ENCODE measurements at regions not wholly inside any gene's neighbourhood (a gene's known extent, or its start where the extent isn't known, plus 50 kb on each side); places are given as distances from the start of the nearest gene placed in this dataset.

DNA sequence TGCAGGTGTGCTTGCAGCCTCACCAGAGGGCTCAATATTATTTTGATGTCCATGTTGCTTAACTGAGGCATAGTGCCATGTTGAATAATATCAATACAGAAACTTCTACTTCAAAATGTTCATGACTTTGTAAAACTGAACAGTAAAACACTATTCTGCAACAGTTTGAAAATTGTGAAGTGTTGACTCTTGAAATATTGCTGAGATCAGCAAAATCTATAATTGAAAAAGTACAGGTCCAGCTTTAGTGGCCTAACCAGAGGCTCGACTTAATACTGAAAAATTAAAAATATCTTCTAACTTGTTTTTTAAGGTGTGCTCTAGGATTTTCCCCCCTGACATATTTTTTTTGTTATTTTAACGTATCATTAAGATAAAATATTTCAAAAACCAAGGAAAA, 1460.7 kb downstream of the EFNB2 start:
- TF ChIP-seq EZH2 (IDR thresholded peaks at IDR 0.05; ENCODE audit: low read depth, unreplicated experiment) (no peak), EZH2phosphoT487 (IDR thresholded peaks at IDR 0.05; ENCODE audit: unreplicated experiment) (no peak), POLR2AphosphoS5 (IDR thresholded peaks at IDR 0.05; ENCODE audit: low read depth) (no peak), CREB1 (CRISPR knock-in tag; IDR thresholded peaks at IDR 0.05; ENCODE audit: low read depth) (no peak), JUNB (IDR thresholded peaks at IDR 0.05; ENCODE audit: unreplicated experiment) (no peak), ZNF114 (CRISPR knock-in tag; IDR thresholded peaks at IDR 0.05) (no peak), ZNF331 (CRISPR knock-in tag; IDR thresholded peaks at IDR 0.05; ENCODE audit: low read depth) (no peak)
- TF ChIP-seq, protein P1, sequence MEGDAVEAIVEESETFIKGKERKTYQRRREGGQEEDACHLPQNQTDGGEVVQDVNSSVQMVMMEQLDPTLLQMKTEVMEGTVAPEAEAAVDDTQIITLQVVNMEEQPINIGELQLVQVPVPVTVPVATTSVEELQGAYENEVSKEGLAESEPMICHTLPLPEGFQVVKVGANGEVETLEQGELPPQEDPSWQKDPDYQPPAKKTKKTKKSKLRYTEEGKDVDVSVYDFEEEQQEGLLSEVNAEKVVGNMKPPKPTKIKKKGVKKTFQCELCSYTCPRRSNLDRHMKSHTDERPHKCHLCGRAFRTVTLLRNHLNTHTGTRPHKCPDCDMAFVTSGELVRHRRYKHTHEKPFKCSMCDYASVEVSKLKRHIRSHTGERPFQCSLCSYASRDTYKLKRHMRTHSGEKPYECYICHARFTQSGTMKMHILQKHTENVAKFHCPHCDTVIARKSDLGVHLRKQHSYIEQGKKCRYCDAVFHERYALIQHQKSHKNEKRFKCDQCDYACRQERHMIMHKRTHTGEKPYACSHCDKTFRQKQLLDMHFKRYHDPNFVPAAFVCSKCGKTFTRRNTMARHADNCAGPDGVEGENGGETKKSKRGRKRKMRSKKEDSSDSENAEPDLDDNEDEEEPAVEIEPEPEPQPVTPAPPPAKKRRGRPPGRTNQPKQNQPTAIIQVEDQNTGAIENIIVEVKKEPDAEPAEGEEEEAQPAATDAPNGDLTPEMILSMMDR (conservative IDR thresholded peaks at IDR 0.05; ENCODE audit: low read depth in 2 of 2): no peak
- TF ChIP-seq, protein P2, sequence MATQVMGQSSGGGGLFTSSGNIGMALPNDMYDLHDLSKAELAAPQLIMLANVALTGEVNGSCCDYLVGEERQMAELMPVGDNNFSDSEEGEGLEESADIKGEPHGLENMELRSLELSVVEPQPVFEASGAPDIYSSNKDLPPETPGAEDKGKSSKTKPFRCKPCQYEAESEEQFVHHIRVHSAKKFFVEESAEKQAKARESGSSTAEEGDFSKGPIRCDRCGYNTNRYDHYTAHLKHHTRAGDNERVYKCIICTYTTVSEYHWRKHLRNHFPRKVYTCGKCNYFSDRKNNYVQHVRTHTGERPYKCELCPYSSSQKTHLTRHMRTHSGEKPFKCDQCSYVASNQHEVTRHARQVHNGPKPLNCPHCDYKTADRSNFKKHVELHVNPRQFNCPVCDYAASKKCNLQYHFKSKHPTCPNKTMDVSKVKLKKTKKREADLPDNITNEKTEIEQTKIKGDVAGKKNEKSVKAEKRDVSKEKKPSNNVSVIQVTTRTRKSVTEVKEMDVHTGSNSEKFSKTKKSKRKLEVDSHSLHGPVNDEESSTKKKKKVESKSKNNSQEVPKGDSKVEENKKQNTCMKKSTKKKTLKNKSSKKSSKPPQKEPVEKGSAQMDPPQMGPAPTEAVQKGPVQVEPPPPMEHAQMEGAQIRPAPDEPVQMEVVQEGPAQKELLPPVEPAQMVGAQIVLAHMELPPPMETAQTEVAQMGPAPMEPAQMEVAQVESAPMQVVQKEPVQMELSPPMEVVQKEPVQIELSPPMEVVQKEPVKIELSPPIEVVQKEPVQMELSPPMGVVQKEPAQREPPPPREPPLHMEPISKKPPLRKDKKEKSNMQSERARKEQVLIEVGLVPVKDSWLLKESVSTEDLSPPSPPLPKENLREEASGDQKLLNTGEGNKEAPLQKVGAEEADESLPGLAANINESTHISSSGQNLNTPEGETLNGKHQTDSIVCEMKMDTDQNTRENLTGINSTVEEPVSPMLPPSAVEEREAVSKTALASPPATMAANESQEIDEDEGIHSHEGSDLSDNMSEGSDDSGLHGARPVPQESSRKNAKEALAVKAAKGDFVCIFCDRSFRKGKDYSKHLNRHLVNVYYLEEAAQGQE (IDR thresholded peaks at IDR 0.05; ENCODE audit: unreplicated experiment): no peak
- TF ChIP-seq, protein P3, sequence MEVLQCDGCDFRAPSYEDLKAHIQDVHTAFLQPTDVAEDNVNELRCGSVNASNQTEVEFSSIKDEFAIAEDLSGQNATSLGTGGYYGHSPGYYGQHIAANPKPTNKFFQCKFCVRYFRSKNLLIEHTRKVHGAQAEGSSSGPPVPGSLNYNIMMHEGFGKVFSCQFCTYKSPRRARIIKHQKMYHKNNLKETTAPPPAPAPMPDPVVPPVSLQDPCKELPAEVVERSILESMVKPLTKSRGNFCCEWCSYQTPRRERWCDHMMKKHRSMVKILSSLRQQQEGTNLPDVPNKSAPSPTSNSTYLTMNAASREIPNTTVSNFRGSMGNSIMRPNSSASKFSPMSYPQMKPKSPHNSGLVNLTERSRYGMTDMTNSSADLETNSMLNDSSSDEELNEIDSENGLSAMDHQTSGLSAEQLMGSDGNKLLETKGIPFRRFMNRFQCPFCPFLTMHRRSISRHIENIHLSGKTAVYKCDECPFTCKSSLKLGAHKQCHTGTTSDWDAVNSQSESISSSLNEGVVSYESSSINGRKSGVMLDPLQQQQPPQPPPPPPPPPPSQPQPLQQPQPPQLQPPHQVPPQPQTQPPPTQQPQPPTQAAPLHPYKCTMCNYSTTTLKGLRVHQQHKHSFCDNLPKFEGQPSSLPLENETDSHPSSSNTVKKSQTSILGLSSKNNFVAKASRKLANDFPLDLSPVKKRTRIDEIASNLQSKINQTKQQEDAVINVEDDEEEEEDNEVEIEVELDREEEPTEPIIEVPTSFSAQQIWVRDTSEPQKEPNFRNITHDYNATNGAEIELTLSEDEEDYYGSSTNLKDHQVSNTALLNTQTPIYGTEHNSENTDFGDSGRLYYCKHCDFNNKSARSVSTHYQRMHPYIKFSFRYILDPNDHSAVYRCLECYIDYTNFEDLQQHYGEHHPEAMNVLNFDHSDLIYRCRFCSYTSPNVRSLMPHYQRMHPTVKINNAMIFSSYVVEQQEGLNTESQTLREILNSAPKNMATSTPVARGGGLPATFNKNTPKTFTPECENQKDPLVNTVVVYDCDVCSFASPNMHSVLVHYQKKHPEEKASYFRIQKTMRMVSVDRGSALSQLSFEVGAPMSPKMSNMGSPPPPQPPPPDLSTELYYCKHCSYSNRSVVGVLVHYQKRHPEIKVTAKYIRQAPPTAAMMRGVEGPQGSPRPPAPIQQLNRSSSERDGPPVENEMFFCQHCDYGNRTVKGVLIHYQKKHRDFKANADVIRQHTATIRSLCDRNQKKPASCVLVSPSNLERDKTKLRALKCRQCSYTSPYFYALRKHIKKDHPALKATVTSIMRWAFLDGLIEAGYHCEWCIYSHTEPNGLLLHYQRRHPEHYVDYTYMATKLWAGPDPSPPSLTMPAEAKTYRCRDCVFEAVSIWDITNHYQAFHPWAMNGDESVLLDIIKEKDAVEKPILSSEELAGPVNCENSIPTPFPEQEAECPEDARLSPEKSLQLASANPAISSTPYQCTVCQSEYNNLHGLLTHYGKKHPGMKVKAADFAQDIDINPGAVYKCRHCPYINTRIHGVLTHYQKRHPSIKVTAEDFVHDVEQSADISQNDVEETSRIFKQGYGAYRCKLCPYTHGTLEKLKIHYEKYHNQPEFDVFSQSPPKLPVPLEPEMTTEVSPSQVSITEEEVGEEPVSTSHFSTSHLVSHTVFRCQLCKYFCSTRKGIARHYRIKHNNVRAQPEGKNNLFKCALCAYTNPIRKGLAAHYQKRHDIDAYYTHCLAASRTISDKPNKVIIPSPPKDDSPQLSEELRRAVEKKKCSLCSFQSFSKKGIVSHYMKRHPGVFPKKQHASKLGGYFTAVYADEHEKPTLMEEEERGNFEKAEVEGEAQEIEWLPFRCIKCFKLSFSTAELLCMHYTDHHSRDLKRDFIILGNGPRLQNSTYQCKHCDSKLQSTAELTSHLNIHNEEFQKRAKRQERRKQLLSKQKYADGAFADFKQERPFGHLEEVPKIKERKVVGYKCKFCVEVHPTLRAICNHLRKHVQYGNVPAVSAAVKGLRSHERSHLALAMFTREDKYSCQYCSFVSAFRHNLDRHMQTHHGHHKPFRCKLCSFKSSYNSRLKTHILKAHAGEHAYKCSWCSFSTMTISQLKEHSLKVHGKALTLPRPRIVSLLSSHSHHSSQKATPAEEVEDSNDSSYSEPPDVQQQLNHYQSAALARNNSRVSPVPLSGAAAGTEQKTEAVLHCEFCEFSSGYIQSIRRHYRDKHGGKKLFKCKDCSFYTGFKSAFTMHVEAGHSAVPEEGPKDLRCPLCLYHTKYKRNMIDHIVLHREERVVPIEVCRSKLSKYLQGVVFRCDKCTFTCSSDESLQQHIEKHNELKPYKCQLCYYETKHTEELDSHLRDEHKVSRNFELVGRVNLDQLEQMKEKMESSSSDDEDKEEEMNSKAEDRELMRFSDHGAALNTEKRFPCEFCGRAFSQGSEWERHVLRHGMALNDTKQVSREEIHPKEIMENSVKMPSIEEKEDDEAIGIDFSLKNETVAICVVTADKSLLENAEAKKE (CRISPR knock-in tag; IDR thresholded peaks at IDR 0.05): no peak
- TF ChIP-seq, protein P4, sequence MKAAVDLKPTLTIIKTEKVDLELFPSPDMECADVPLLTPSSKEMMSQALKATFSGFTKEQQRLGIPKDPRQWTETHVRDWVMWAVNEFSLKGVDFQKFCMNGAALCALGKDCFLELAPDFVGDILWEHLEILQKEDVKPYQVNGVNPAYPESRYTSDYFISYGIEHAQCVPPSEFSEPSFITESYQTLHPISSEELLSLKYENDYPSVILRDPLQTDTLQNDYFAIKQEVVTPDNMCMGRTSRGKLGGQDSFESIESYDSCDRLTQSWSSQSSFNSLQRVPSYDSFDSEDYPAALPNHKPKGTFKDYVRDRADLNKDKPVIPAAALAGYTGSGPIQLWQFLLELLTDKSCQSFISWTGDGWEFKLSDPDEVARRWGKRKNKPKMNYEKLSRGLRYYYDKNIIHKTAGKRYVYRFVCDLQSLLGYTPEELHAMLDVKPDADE (IDR thresholded peaks at IDR 0.05): no peak

Measured in GM23338 (cell line).